HT1080 (cell line): ENCODE measurements at regions not wholly inside any gene's neighbourhood (a gene's known extent, or its start where the extent isn't known, plus 50 kb on each side); places are given as distances from the start of the nearest gene placed in this dataset.
"Not testable (repeated sequence)": the region's sequence is repeated elsewhere in the genome, so short reads cannot be mapped to it uniquely, and the experiment has no call there.

Source experiments
- DNase-seq: peaks from one replicate; pipeline ENCODE4 v3.0.0-alpha.2; 2015; ENCODE audit warnings: low read depth

DNA sequence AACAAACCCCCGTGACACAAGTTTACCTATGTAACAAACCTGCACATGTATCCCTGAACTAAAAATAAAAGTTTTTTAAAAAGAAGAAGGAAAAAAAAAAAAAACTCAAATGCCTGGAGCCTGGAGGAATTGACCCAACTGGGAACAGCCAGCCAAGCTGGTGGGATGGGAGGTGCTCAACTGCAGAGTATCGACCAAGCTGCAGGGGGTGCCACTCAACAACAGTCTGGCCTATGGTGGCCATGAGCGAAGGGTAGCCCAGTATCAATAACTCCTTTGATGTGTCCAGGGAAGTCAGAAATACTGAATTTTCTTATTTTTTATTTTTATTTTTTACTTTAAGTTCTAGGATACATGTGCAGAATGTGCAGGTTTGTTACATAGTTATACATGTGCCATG is 310.3 kb upstream of the DLGAP1 start:
- DNase-seq = no peak

DNA sequence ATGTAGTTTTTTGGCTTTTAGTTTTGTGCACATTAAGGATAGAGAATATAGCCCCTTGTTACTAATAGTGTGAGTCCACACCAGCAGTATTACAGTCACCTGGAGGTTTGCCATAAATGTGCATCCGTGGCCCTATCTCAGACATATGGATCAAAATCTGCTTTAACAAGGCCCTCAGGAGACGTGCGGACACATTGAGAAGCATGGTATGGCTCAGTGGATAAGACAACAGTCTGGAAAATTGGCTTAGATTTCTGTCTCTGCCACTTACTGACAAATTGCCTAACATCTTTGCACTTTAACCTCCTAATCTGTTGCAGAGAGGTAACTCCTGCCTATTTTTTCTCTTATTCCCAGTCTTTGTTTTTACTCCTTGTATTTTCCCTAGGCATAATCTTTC is 307.2 kb upstream of the DLGAP1 start:
- no peak for DNase-seq

DNA sequence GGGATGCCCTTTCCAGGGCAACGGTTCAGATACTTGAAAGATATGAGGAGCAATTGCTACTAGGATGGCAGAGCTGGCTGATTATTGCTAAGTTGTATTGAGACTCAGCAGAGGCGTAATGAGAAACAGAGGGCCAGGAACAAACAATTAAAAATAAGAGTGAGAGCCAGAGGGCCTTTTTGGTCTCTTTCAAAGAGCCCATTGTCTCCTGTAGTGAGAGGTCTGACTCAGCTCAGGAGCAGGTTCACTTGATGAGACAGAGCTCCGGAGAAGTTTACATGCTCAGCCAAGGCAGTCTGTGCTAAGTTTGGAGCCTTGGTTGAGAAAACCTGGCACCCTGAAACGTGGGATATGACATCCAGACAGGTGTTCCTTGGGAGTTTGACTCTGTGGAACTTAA is 303.9 kb upstream of the DLGAP1 start:
- peak; percentile 1 for DNase-seq

DNA sequence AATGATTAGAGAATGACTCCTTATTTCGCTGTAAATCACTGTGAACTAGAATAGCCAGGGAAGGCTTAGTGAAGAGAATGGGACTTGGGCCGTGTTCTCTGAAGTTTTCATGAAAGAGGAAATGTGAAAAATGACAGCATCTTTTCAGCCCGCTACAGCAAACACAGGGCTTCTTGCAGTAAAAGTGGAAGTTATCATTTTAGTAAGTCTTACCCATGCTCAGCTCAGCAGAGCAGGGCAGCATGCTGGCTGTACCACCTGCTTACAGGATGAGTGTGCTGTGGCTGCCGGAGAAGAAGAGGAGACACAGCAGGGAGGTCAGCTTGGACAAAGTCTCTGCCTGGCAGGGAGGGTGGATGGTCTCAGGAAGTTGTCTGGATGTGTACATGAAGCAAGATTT is 300.7 kb upstream of the DLGAP1 start:
- DNase-seq = no peak

DNA sequence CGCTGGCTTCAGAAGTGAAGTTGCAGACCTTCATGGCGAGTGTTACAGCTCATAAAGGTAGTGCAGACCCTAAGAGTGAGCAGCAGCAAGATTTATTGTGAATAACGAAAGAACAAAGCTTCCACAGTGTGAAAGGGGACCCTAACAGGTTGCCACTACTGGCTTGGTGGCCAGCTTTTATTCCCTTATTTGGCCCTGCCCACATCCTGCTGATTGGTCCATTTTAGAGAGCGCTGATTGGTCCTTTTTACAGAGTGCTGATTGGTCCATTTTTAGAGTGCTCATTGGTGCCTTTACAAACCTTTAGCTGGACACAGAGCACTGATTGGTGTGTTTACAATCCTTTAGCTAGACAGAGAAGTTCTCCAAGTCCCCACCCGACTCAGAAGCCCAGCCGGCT is 298.0 kb upstream of the DLGAP1 start:
- DNase-seq = not testable (repeated sequence)

DNA sequence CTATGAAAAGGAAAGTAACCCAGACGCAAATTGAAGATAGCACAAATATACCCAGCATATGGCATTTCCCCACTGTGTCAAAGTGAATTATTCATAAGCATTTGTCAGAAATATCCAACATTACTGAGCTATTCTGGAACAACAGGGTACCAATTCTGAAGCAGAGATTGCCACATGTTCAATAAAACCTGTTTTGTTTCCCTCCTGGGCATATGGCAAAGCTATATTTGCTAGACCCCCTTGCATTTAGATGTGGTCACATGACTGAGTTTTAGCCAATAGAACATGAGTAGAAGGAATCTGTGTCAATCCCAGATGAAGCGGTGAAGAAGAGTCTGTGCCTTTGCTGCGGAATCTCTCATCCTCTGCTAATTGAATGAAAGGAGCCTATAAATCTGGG is 296.4 kb upstream of the DLGAP1 start:
- DNase-seq = no peak

DNA sequence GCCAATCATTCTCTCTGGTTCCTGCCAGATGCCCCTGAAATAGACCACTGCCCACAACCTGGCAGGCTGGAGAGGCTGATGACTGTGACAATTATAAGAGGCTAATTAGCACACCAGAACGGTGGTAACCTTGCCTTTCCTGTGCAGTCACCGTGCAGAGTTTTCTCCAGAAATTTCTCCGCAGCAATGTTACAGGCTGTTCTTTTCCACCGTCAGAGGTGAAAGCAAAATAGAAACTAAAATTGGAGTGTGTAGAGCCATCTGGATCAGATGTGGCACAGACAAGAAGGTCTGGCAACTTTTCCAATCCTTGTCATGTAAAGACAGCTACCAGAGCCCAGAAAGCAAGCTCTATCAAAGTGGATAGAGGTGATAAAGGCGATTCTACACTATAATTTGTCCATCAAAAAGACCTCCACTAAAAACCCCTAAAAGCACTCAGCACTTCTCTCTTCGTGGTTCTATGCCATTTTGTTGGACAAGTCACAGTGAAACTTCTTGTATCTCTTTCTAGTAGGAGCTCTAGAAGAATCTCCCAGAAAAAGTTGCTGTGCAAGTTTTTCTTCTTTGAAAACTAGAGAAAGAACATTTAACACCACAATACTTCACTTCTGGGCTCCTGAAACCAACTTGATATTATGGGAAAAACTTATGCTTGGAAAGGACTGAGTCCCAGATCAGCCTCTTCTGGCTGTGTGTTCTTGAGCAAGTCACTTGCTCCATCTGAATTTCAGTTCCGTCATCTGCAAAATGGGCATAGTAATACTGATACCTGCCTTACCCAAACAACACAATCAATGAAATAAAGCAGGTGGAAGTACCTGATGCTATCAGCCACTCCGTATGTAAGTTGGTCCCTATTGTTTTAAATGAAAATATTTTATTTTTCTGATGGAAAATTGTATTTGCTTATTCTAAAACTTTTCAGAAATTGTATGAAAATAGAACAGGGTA is 295.6 kb upstream of the DLGAP1 start:
- DNase-seq = no peak

DNA sequence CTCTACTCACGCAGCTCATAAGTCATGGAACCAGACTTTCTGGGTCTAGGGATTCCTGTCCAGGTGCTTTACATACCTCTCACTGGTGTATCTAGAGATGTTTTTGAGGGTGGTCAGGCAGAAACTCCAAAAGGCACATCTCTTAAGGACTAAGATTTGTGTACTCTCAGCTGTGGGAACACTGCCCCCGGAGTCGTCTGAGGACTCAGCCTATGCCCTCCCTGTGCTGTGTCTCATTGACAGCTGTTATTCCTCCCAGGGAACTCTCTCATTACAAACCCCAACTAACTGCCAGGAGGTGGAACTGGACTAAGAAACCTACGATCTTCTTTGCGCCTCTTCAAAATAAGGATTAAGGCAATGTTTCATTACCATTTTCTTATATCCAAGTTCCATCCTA is 293.9 kb upstream of the DLGAP1 start:
- no peak for DNase-seq

DNA sequence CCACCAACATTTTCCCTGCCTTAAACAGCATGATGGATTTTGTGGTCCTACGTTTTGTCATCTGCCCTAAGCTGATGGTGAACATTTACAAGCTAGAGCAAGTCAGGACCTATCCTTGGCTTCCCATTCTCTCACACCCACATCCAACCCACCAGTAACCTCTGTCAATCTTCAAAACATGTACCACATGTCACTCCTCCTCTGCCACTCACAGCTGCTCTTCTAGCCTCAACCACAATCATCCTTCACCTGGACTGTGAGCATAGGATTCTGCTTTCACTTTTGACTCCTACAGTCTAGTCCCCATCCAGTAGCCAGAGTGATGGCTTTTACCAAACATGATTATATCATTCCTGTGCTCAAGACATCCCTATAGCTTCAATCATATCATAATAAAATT is 279.8 kb upstream of the DLGAP1 start:
- DNase-seq = no peak

DNA sequence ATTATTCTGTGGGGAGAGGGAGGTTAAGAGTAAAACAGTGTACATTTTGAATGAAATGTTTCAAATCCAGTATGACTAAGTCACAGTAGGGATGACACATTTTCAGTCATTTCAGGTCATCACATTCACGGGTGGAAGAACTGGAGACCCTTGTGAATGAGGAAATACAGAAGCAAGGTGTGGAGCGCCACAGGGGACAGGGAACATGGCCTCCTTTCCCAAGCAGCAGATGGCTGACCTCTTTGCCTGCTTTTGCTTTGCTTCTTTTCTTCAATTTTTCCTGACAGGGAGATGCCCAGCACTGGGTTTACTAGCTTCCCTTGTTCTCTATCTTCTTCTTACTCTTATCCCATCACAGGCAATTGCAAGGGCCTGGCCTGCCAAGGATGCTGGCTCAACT is 278.9 kb upstream of the DLGAP1 start:
- no peak for DNase-seq

DNA sequence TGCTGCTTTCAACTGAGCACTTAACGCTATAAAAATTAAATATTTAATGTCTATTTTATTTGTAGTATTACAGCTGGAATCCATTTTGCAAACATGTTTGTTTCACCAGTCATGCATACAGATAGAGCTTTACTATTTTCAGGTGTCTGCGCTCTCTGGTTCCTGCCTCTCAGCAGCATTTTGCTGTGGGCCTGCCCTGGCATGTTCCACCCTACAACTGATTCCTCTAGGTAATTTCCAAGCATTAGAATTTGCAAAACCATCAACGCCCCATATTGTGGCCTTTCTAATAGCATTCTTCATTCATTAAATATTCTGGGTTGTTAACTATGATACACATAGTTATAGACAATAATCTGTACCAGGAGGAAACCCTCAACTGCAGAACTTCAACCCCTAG is 266.4 kb upstream of the DLGAP1 start:
- DNase-seq = no peak

DNA sequence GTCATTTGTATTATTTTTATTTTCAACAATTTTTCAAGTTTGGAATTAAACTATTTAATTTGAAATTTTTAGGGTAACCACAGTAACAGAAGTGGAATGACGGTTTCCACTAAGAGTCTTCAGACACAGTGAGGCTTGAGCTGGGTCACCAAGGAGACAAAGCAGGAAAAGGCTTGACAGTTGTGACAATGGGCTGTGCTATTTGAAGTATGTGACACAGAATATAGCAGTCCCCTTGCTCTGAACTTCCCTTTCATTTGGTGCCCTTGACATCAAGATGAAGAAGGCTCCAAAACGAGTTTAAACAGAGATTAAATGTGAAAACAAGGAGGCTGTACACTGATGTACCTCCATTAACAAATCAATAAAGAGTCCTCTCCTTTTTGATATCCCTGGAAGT is 265.4 kb upstream of the DLGAP1 start:
- DNase-seq = no peak

DNA sequence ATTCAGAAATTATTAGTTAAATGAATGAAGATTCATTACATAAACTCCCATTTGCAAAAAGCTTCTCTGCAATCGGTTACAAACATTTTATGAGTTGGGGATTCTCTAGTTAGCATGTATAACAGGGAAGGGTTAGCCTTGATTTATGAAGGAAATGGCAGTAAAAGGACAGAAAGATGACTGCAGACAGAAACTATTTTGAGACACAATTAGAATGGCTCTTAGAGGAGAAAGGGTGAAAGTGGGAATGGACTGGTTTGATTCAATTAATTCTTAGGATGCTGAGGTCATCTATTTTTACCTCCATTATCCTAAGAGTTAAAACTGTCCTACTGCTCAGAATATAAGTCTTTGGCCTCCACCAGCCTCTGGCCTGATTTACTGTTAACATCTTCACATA is 250.8 kb upstream of the DLGAP1 start:
- DNase-seq = no peak

DNA sequence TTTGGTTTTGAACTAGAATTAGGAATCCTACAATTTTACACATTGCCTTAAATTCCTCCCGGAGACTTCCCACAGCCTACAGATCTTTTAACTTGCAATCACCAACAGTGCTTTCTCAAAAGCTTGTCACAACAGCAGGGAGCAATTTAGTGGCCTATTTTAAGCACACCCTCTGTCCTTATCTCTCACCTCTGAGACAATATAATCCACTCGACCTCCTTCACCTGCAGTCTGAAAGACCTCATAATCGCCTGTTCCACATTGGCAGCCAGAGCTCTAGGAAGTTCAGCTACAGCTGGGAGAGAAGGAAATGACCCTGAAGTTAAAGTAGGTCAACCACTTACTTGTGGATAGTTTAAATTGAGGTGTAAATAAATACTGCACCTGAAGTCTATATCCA is 249.7 kb upstream of the DLGAP1 start:
- no peak for DNase-seq

DNA sequence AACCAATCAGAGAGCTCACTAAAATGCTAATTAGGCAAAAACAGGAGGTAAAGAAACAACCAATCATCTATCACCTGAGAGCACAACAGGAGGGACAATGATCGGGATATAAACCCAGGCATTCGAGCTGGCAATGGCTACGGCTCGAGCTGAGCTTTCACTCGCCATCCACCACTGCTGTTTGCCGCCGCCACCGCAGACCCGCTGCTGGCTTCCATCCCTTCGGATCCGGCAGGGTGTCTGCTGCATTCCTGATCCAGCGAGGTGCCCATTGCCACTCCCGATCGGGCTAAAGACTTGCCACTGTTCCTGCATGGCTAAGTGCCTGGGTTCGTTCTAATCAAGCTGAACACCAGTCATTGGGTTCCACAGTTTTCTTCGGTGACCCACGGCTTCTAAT is 236.7 kb upstream of the DLGAP1 start:
- no peak for DNase-seq

DNA sequence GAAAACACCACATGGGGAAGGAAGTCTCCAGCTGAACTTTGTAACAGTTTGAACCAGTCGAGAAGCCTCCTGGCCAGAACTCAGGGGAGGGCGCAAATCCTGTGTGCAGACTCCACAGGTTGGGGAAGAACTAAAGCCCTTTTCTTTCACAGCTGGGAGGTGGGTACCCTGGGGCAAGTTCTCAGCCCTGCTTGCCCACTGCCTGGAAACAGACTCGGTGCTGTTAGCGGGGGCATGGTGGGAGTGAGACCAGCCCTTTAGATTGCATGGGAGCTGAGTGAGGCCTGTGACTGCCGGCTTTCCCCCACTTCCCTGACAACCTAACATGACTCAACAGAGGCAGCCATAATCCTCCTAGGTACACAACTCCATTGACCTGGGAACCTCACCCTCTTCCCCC is 223.6 kb upstream of the DLGAP1 start:
- DNase-seq = not testable (repeated sequence)

DNA sequence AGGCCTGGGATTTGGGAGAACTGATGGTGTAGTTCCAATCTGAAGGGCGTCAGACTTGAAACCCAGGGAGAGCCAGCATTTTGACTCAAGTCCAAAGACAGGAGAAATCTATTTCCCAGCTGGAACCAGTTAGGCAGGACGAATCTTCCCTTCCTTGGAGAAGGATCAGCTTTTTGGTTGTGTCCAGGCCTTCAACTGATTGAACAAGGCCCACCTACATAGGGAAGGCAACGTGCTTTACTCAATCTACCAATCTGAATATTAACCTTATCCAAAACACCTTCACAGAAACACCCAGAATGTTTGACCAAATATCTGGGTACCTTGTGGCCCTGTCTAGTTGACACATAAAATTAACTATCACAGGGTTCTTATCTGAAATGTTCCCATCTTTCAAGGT is 221.9 kb upstream of the DLGAP1 start:
- DNase-seq = no peak

DNA sequence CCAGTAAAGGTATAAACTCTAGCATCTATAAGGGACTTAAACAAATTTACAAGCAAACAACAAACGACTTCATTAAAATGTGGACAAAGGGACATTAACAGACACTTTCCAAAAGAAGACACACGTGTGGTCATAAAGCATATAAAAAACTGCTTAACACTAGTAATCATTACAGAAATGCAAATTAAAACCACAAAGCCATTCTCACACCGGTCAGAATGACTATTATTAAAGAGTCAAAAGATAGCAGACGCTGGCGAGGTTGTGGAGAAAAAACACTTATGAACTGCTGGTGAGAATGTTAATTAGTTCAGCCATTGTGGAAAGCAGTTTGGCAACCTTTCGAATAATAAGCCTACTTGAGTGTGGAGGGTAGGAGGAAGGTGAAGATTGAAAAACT is 217.1 kb upstream of the DLGAP1 start:
- no peak for DNase-seq

DNA sequence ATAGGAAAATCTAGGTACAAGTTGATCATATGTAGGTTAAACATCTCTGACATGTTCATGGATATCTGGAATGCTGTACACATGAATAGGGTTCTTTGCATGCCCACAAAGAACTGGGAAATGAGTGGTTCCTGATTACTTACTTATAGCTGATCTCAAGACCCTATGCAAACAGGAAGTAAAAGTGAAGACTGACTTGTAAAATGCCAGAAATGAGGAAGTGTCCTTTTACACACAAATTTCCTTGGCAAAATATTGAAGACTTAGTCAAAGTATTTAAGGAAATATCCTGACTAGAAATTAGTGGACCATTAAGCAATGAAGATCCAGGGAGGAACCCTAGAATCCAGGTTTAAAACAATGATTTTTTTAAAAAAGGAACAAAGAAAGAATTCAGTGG is 203.7 kb upstream of the DLGAP1 start:
- no peak for DNase-seq

DNA sequence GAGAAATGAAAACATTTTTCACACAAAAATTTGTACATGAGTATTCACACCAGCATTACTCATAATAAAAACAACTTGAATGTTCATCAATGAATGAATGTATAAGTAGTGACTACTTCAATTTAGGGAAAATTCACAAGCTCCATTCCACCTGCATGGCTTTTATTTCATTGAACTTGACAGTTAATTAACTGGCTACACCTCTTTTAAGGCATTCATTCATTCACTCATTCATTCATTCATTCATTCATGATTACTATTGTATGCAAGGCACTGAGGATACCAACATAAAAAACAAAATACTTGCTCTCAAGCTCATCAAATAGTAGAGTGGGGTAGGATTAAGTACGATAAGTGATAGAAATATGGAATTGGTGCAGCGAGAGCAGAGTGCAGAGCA is 198.3 kb upstream of the DLGAP1 start:
- DNase-seq = no peak

DNA sequence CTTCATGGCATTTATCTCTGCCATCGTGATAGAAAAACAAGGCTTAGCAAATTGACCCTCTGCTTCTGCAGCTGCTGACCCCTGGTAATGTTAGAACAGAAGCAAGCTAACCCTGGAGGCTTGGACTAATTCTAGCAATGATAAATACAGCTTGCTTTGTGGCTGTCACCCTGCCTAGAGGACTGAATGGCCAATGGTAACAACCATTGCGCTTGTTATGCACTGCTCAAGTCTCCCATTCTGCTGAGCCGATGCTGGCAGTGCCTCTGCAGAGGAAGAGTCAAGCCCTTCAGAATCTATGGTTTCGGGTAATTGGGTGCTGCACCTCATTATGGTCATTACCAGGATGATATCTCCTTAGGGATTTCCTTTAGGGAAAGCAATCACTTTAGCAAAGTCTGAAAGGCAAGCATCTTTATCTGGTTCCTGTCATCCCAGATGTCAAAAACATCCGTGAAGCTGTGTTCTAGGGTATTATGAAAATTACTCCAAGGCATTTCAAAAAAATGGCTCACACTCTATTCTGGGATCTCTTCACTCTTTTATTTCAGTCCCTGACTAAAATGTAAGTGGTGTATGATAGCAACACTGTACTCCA is 186.8 kb upstream of the DLGAP1 start:
- DNase-seq = no peak

DNA sequence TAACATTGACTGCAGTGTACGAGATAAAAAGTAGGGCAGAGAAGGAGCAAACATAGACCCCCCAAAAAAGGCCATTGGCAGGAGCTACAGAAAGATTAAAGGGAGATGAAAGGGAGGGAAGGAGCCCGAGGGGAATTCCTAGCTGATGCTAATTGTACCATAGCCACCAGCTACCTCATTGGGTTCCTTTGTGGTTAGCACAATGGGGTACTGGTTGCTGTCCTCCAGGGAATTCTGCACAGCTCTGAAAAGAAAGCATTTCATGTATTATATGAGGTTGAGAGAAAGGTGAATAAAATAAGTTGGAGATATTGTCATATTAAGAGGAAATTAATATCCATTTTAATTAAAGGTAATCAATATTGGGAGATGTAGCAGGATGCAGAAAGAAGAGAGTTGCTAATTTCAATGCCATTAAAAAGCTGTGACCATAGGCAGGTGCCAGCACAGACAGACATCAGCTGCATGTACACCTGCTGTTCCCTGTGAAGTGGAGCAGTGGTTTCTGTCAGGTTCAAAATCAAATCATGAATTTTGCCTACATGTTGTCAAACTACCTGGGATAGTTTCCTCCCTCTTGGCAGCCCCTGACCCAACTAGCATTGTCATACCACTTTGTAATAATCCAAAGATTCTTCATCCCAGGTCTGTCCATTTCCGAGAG is 185.4 kb upstream of the DLGAP1 start:
- no peak for DNase-seq
